ENCODE measurements at regions not wholly inside any gene's neighbourhood (a gene's known extent, or its start where the extent isn't known, plus 50 kb on each side); places are given as distances from the start of the nearest gene placed in this dataset.

GRCh38 chr6:71474942-71475341 lies 186.3 kb downstream of the OGFRL1 start:
- TF ChIP-seq SNAI2 (CRISPR knock-in tag; IDR thresholded peaks at IDR 0.05): no peak
- no peak for TF ChIP-seq ZNF565 (CRISPR knock-in tag; conservative IDR thresholded peaks at IDR 0.05; ENCODE audit: low read depth)
- TF ChIP-seq TCF4 (CRISPR knock-in tag; IDR thresholded peaks at IDR 0.05; ENCODE audit: borderline replicate concordance): no peak
- TF ChIP-seq TSHZ2 (CRISPR knock-in tag; IDR thresholded peaks at IDR 0.05): no peak
- TF ChIP-seq PPARA (CRISPR knock-in tag; IDR thresholded peaks at IDR 0.05; ENCODE audit: borderline replicate concordance): no peak
- TF ChIP-seq GLIS3 (CRISPR knock-in tag; IDR thresholded peaks at IDR 0.05): no peak
- no peak for TF ChIP-seq CSDC2 (CRISPR knock-in tag; IDR thresholded peaks at IDR 0.05)
- TF ChIP-seq, protein P1, sequence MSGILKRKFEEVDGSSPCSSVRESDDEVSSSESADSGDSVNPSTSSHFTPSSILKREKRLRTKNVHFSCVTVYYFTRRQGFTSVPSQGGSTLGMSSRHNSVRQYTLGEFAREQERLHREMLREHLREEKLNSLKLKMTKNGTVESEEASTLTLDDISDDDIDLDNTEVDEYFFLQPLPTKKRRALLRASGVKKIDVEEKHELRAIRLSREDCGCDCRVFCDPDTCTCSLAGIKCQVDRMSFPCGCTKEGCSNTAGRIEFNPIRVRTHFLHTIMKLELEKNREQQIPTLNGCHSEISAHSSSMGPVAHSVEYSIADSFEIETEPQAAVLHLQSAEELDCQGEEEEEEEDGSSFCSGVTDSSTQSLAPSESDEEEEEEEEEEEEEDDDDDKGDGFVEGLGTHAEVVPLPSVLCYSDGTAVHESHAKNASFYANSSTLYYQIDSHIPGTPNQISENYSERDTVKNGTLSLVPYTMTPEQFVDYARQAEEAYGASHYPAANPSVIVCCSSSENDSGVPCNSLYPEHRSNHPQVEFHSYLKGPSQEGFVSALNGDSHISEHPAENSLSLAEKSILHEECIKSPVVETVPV (CRISPR knock-in tag; IDR thresholded peaks at IDR 0.05): no peak
- no peak for TF ChIP-seq TOX (CRISPR knock-in tag; IDR thresholded peaks at IDR 0.05; ENCODE audit: borderline replicate concordance)
- no peak for TF ChIP-seq RARB (CRISPR knock-in tag; IDR thresholded peaks at IDR 0.05)
- no peak for TF ChIP-seq ZFP3 (CRISPR knock-in tag; IDR thresholded peaks at IDR 0.05)
- TF ChIP-seq BACH2 (CRISPR knock-in tag; IDR thresholded peaks at IDR 0.05; ENCODE audit: borderline replicate concordance): no peak
- TF ChIP-seq, protein P2, sequence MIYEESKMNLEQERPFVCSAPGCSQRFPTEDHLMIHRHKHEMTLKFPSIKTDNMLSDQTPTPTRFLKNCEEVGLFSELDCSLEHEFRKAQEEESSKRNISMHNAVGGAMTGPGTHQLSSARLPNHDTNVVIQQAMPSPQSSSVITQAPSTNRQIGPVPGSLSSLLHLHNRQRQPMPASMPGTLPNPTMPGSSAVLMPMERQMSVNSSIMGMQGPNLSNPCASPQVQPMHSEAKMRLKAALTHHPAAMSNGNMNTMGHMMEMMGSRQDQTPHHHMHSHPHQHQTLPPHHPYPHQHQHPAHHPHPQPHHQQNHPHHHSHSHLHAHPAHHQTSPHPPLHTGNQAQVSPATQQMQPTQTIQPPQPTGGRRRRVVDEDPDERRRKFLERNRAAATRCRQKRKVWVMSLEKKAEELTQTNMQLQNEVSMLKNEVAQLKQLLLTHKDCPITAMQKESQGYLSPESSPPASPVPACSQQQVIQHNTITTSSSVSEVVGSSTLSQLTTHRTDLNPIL (CRISPR knock-in tag; IDR thresholded peaks at IDR 0.05; ENCODE audit: low read depth): no peak
- no peak for TF ChIP-seq ISL1 (CRISPR knock-in tag; IDR thresholded peaks at IDR 0.05)

Measured in SK-N-SH treated with all-trans-retinoic acid at 6 μM for 48 hours (cell line).